ENCODE measurements at regions not wholly inside any gene's neighbourhood (a gene's known extent, or its start where the extent isn't known, plus 50 kb on each side); places are given as distances from the start of the nearest gene placed in this dataset.

DNA sequence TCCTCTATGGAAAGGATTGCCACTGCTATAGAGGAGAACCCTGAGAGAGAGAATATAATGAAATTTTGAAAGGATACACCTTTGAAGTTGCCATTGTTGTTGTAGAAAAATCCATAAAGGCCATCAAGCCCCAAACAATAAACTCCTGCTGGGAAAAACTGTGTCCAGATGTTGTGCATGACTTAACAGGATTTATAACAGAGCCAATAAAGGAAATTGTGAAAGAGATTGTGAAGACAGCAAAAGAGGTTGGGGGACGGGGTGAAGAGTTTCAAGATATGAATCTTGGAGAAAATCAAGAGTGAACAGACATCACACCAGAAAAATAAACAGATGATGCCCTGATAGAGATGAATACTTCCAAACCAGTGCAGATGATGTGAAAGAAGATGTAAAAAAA is 396.4 kb downstream of the BCKDHB start:
- H3K9ac ChIP-seq = no peak overlapping the region
- H3K36me3 ChIP-seq (replicated peaks in 1 of 2; ENCODE audit: control insufficient read depth in 1 of 2, insufficient read depth in 2 of 2, low read length in 1 of 2) = no peaks in the 10 kb centered on the region
- no peaks in the 10 kb centered on the region; the same call in 1 of the 2 replicates for H3K9me3 ChIP-seq
- ChIA-PET CTCF (no interaction called here), POLR2A (no interaction called here)
- H3F3A ChIP-seq (replicated peaks; ENCODE audit: insufficient read depth) = no peaks in the 10 kb centered on the region
- TF ChIP-seq IRF3 (IDR thresholded peaks at IDR 0.05; ENCODE audit: low read depth, low read length) (no peak), MXI1 (IDR thresholded peaks at IDR 0.05; ENCODE audit: low read depth, low read length) (no peak), TCF12 (IDR thresholded peaks at IDR 0.05) (no peak), FOXM1 (IDR thresholded peaks at IDR 0.05; ENCODE audit: low read depth) (no peak), EP300 (IDR thresholded peaks at IDR 0.05; ENCODE audit: borderline replicate concordance in 1 of 2, low read depth in 1 of 2, low read length in 1 of 2) (no peak), EZH2phosphoT487 (IDR thresholded peaks at IDR 0.05; ENCODE audit: borderline replicate concordance, low read depth) (no peak), SIN3A (IDR thresholded peaks at IDR 0.05; ENCODE audit: borderline replicate concordance, low read depth, low read length) (no peak), RCOR1 (IDR thresholded peaks at IDR 0.05; ENCODE audit: low read length) (no peak), RXRA (IDR thresholded peaks at IDR 0.05; ENCODE audit: borderline replicate concordance, low read depth) (no peak), YY1 (IDR thresholded peaks at IDR 0.05; ENCODE audit: low read depth) (no peak), JUND (IDR thresholded peaks at IDR 0.05) (no peak), TEAD4 (IDR thresholded peaks at IDR 0.05; ENCODE audit: borderline replicate concordance, insufficient read depth) (no peak)
- TF ChIP-seq, protein P1, sequence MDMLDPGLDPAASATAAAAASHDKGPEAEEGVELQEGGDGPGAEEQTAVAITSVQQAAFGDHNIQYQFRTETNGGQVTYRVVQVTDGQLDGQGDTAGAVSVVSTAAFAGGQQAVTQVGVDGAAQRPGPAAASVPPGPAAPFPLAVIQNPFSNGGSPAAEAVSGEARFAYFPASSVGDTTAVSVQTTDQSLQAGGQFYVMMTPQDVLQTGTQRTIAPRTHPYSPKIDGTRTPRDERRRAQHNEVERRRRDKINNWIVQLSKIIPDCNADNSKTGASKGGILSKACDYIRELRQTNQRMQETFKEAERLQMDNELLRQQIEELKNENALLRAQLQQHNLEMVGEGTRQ (IDR thresholded peaks at IDR 0.05; ENCODE audit: borderline replicate concordance, low read depth, low read length) = no peak
- TF ChIP-seq, protein P2, sequence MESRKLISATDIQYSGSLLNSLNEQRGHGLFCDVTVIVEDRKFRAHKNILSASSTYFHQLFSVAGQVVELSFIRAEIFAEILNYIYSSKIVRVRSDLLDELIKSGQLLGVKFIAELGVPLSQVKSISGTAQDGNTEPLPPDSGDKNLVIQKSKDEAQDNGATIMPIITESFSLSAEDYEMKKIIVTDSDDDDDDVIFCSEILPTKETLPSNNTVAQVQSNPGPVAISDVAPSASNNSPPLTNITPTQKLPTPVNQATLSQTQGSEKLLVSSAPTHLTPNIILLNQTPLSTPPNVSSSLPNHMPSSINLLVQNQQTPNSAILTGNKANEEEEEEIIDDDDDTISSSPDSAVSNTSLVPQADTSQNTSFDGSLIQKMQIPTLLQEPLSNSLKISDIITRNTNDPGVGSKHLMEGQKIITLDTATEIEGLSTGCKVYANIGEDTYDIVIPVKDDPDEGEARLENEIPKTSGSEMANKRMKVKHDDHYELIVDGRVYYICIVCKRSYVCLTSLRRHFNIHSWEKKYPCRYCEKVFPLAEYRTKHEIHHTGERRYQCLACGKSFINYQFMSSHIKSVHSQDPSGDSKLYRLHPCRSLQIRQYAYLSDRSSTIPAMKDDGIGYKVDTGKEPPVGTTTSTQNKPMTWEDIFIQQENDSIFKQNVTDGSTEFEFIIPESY (IDR thresholded peaks at IDR 0.05; ENCODE audit: borderline replicate concordance, low read depth) = no peak
- TF ChIP-seq, protein P3, sequence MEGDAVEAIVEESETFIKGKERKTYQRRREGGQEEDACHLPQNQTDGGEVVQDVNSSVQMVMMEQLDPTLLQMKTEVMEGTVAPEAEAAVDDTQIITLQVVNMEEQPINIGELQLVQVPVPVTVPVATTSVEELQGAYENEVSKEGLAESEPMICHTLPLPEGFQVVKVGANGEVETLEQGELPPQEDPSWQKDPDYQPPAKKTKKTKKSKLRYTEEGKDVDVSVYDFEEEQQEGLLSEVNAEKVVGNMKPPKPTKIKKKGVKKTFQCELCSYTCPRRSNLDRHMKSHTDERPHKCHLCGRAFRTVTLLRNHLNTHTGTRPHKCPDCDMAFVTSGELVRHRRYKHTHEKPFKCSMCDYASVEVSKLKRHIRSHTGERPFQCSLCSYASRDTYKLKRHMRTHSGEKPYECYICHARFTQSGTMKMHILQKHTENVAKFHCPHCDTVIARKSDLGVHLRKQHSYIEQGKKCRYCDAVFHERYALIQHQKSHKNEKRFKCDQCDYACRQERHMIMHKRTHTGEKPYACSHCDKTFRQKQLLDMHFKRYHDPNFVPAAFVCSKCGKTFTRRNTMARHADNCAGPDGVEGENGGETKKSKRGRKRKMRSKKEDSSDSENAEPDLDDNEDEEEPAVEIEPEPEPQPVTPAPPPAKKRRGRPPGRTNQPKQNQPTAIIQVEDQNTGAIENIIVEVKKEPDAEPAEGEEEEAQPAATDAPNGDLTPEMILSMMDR (IDR thresholded peaks at IDR 0.05) = no peak
- TF ChIP-seq, protein P4, sequence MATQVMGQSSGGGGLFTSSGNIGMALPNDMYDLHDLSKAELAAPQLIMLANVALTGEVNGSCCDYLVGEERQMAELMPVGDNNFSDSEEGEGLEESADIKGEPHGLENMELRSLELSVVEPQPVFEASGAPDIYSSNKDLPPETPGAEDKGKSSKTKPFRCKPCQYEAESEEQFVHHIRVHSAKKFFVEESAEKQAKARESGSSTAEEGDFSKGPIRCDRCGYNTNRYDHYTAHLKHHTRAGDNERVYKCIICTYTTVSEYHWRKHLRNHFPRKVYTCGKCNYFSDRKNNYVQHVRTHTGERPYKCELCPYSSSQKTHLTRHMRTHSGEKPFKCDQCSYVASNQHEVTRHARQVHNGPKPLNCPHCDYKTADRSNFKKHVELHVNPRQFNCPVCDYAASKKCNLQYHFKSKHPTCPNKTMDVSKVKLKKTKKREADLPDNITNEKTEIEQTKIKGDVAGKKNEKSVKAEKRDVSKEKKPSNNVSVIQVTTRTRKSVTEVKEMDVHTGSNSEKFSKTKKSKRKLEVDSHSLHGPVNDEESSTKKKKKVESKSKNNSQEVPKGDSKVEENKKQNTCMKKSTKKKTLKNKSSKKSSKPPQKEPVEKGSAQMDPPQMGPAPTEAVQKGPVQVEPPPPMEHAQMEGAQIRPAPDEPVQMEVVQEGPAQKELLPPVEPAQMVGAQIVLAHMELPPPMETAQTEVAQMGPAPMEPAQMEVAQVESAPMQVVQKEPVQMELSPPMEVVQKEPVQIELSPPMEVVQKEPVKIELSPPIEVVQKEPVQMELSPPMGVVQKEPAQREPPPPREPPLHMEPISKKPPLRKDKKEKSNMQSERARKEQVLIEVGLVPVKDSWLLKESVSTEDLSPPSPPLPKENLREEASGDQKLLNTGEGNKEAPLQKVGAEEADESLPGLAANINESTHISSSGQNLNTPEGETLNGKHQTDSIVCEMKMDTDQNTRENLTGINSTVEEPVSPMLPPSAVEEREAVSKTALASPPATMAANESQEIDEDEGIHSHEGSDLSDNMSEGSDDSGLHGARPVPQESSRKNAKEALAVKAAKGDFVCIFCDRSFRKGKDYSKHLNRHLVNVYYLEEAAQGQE (IDR thresholded peaks at IDR 0.05; ENCODE audit: low read depth, low read length) = no peak
- TF ChIP-seq, protein P5, sequence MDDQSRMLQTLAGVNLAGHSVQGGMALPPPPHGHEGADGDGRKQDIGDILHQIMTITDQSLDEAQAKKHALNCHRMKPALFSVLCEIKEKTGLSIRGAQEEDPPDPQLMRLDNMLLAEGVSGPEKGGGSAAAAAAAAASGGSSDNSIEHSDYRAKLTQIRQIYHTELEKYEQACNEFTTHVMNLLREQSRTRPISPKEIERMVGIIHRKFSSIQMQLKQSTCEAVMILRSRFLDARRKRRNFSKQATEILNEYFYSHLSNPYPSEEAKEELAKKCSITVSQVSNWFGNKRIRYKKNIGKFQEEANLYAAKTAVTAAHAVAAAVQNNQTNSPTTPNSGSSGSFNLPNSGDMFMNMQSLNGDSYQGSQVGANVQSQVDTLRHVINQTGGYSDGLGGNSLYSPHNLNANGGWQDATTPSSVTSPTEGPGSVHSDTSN (IDR thresholded peaks at IDR 0.05) = no peak
- H3K27me3 ChIP-seq (ENCODE audit: insufficient read depth) = no peaks in the 10 kb centered on the region
- no peaks in the 10 kb centered on the region for H4K20me1 ChIP-seq (ENCODE audit: insufficient read depth)
- no peaks in the 10 kb centered on the region for H3K79me2 ChIP-seq (ENCODE audit: insufficient read depth)
- H3K9me2 ChIP-seq = no peaks in the 10 kb centered on the region
- no peak overlapping the region for H2AFZ ChIP-seq (ENCODE audit: low read depth)
- no peak overlapping the region for H3K27ac ChIP-seq (ENCODE audit: low read depth in 2 of 2, low read length in 1 of 2)
- WGBS (ENCODE audit: low lambda C conversion rate) = 54% methylated on average over 1 of the region's 1 CpG
- no peak overlapping the region for H3K4me2 ChIP-seq
- no peak overlapping the region for H3K4me3 ChIP-seq (ENCODE audit: low read depth in 2 of 2, low read length in 1 of 2)
- H3K4me1 ChIP-seq (ENCODE audit: control insufficient read depth in 1 of 2, insufficient read depth in 2 of 2, low read depth in 1 of 2, low read length in 1 of 2) = no peaks in the 10 kb centered on the region
- no peak for DNase-seq
